Neuronal stem cell (in vitro differentiated cells): ENCODE measurements at regions not wholly inside any gene's neighbourhood (a gene's known extent, or its start where the extent isn't known, plus 50 kb on each side); places are given as distances from the start of the nearest gene placed in this dataset.

Source experiments
- DNase-seq: peaks from one replicate; pipeline ENCODE4 v3.0.0-alpha.2; 2013; ENCODE audit warnings: low spot score
- H2AFZ ChIP-seq: one replicate; pipeline ENCODE4 v1.6.1; 2013; ENCODE audit warnings: mild to moderate bottlenecking, low read length, inconsistent platforms
- H2AK5ac ChIP-seq: 2 replicates; pipeline ENCODE4 v1.6.1; 2013; ENCODE audit warnings: low read depth, mild to moderate bottlenecking, inconsistent platforms, low read length, moderate library complexity, mixed read lengths
- H2BK120ac ChIP-seq: 2 replicates; pipeline ENCODE4 v1.6.1; 2013; ENCODE audit warnings: low read depth, mild to moderate bottlenecking, inconsistent platforms, low read length, moderate library complexity, mixed read lengths
- H2BK12ac ChIP-seq: one replicate; pipeline ENCODE4 v1.6.1; 2013; ENCODE audit warnings: low read length, inconsistent platforms
- H2BK15ac ChIP-seq: 2 replicates; pipeline ENCODE4 v1.6.1; 2013; ENCODE audit warnings: mild to moderate bottlenecking, low read length, inconsistent platforms, mixed read lengths
- H2BK5ac ChIP-seq: one replicate; pipeline ENCODE4 v1.6.1; 2013; ENCODE audit warnings: inconsistent platforms, mild to moderate bottlenecking, low read length, moderate library complexity
- H3K14ac ChIP-seq: one replicate; pipeline ENCODE4 v1.6.1; 2013; ENCODE audit warnings: low read length, inconsistent platforms
- H3K18ac ChIP-seq: 2 replicates; pipeline ENCODE4 v1.6.1; 2013; ENCODE audit warnings: low read length, inconsistent platforms
- H3K23ac ChIP-seq: 2 replicates; pipeline ENCODE4 v1.6.1; 2013; ENCODE audit warnings: low read depth, mild to moderate bottlenecking, mixed read lengths, low read length, inconsistent platforms; ENCODE audit not compliant: poor library complexity
- H3K27ac ChIP-seq: replicated peaks from 3 replicates; pipeline ENCODE4 v1.5.1; 2013; ENCODE audit warnings: low read length, inconsistent platforms
- H3K27me3 ChIP-seq, 3 experiments: 2 replicates each; pipeline ENCODE4 v1.6.1; 2013; ENCODE audit warnings: low read length in 3 of 3, mild to moderate bottlenecking in 2 of 3, inconsistent platforms in 1 of 3, low read depth in 1 of 3, mixed read lengths in 1 of 3, moderate library complexity in 1 of 3; ENCODE audit not compliant: control insufficient read depth in 3 of 3, insufficient read depth in 3 of 3
- H3K36me3 ChIP-seq, 2 donors: replicated peaks in 1 of 2; 2 replicates each; pipeline ENCODE4 v1.6.1; 2013; ENCODE audit warnings: low read length in 2 of 2; ENCODE audit not compliant: control insufficient read depth in 2 of 2, insufficient read depth in 2 of 2
- H3K4ac ChIP-seq: 2 replicates; pipeline ENCODE4 v1.6.1; 2013; ENCODE audit warnings: inconsistent platforms, mild to moderate bottlenecking, low read length, moderate library complexity
- H3K4me1 ChIP-seq, 2 donors: 1 replicate in 1 of 2; 2 replicates in 1 of 2; pipeline ENCODE4 v1.6.1; 2013; ENCODE audit warnings: low read length in 2 of 2, low read depth in 1 of 2; ENCODE audit not compliant: control insufficient read depth in 2 of 2, insufficient read depth in 1 of 2
- H3K4me2 ChIP-seq: one replicate; pipeline ENCODE4 v1.6.1; 2013; ENCODE audit warnings: mild to moderate bottlenecking, low read length, inconsistent platforms; ENCODE audit not compliant: insufficient read depth, poor library complexity, severe bottlenecking
- H3K4me3 ChIP-seq, 2 donors: 2 replicates each; pipeline ENCODE4 v1.5.1; 2013; ENCODE audit warnings: low read length in 2 of 2, mild to moderate bottlenecking in 2 of 2, inconsistent platforms in 1 of 2, moderate library complexity in 1 of 2
- H3K79me1 ChIP-seq: one replicate; pipeline ENCODE4 v1.6.1; 2013; ENCODE audit warnings: low read depth, mild to moderate bottlenecking, inconsistent platforms, low read length, moderate library complexity
- H3K9ac ChIP-seq: one replicate; pipeline ENCODE4 v1.6.1; 2013; ENCODE audit warnings: mild to moderate bottlenecking, low read depth, low read length, inconsistent platforms; ENCODE audit not compliant: poor library complexity
- H3K9me3 ChIP-seq, 2 donors: replicated peaks in 1 of 2; 2 replicates each; pipeline versions ENCODE3 to v1.6.1; 2013; ENCODE audit warnings: low read length in 2 of 2, mild to moderate bottlenecking in 2 of 2, inconsistent platforms in 1 of 2, low read depth in 1 of 2, mixed read lengths in 1 of 2, moderate library complexity in 1 of 2; ENCODE audit not compliant: control insufficient read depth in 2 of 2, insufficient read depth in 1 of 2
- H4K8ac ChIP-seq: one replicate; pipeline ENCODE4 v1.6.1; 2013; ENCODE audit warnings: low read depth, mild to moderate bottlenecking, inconsistent platforms, low read length, moderate library complexity
- H4K91ac ChIP-seq: one replicate; pipeline ENCODE4 v1.6.1; 2013; ENCODE audit warnings: low read length, low read depth, mild to moderate bottlenecking, inconsistent platforms; ENCODE audit not compliant: poor library complexity
- WGBS, 2 donors: extraction: QIAGEN DNeasy Blood & Tissue Kit; methylation state at CpG; one replicate each; pipeline ENCODE4 v1.1.7; 2013; ENCODE audit warnings: missing lambda C conversion rate in 2 of 2, mixed read lengths in 1 of 2; ENCODE audit not compliant: insufficient read length in 2 of 2, insufficient replicate concordance in 1 of 2; ENCODE audit errors: extremely low coverage in 2 of 2; 5-methylcytosine and 5-hydroxymethylcytosine counted together

DNA sequence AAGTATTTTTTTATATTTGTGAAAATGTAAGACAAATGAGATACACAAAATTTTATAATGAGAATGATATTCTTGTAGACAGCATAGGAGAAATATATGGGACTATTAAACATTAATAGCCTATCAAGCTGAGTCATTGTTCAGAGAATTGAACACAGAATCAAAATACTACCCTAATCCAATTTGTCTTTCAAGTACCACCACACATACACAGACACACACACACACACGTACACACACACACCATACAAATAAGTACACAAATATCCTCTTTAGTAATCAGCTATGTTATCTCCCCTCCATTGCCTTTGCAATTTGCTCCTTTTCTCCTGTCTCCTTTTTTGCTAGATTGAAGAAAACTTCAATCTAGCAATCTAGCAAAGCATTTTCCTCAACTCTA lies 499.3 kb downstream of the FOXG1 start:
- Histone ChIP-seq H3K23ac (no peak overlapping the region), H4K8ac (no peak overlapping the region), H2BK15ac (no peak overlapping the region), H3K4me2 (no peak overlapping the region), H3K27ac (no peak overlapping the region), H3K9ac (no peak overlapping the region), H2BK5ac (no peak overlapping the region), H2BK12ac (no peak overlapping the region), H3K27me3 (no peaks in the 10 kb centered on the region), H2AFZ (no peak overlapping the region), H3K36me3 (no peaks in the 10 kb centered on the region), H3K9me3 (no peaks in the 10 kb centered on the region), H2BK120ac (no peak overlapping the region), H3K14ac (no peak overlapping the region), H4K91ac (no peak overlapping the region), H3K4ac (no peak overlapping the region), H3K4me1 (no peaks in the 10 kb centered on the region), H3K79me1 (no peaks in the 10 kb centered on the region), H3K4me3 (no peak overlapping the region), H3K18ac (no peak overlapping the region), H2AK5ac (no peak overlapping the region)
- WGBS, 2 donors = no CpG with 5 or more reads among the region's 1 CpG
- DNase-seq = no peak

DNA sequence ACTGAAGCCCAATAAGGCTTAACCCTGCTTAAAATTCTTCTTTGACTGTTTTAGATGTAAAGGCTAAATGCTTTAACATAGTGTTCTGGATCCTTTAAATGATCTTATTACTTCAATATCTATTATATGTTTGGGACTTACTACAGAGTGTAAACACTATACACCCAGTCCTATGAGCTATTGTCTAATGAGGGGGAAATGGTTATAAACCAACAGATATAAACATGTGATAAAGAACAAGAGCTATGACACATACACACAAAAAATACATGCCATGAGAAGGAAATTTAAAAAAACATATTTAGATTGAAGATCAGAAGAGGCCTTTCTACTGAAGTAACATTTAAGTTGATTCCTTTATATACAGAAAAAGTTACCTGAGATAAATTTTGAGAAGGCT lies 505.1 kb downstream of the FOXG1 start:
- no peak for DNase-seq
- H2BK120ac ChIP-seq = no peak overlapping the region
- no peaks in the 10 kb centered on the region for H3K79me1 ChIP-seq
- H3K9me3 ChIP-seq = no peaks in the 10 kb centered on the region
- no peak overlapping the region for H2BK15ac ChIP-seq
- H2BK12ac ChIP-seq = no peak overlapping the region
- H2BK5ac ChIP-seq = no peak overlapping the region
- H3K27ac ChIP-seq = no peak overlapping the region
- peaks cover 0 to 2% of the 10 kb centered on the region in 2 donors for H3K4me1 ChIP-seq
- no peaks in the 10 kb centered on the region for H3K36me3 ChIP-seq
- no peak overlapping the region for H3K4me3 ChIP-seq
- peaks cover 0 to 5% (median 0%) of the 10 kb centered on the region in 3 experiments for H3K27me3 ChIP-seq
- H4K91ac ChIP-seq = no peak overlapping the region
- no peak overlapping the region for H2AK5ac ChIP-seq
- no peak overlapping the region for H2AFZ ChIP-seq
- no peak overlapping the region for H3K23ac ChIP-seq
- H3K4me2 ChIP-seq = no peak overlapping the region
- H4K8ac ChIP-seq = no peak overlapping the region
- no peak overlapping the region for H3K9ac ChIP-seq
- no peak overlapping the region for H3K4ac ChIP-seq
- H3K18ac ChIP-seq = no peak overlapping the region
- no peak overlapping the region for H3K14ac ChIP-seq

DNA sequence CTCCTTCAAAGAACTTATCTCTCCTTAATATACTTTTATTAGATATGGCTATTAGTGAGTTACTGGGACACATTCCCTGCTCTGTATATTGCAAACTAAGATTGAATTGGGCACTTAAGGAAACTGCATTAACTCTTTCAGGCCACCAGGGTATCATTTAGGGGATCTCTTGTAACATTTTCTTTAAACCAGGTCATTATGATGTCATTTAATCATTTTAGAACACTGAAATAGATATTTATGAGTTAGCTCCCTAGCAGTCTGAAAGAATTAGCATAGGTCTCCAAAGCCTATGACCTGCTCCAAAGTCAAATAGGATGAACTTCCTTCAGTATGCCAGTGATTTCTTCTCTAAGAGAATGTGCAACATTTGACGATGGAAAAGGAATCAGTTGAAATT lies 506.9 kb downstream of the FOXG1 start:
- no peaks in the 10 kb centered on the region for H3K36me3 ChIP-seq
- H3K79me1 ChIP-seq = no peaks in the 10 kb centered on the region
- H3K9ac ChIP-seq = no peak overlapping the region
- DNase-seq = no peak
- no peaks in the 10 kb centered on the region for H3K9me3 ChIP-seq
- no peak overlapping the region for H4K91ac ChIP-seq
- no peak overlapping the region for H2BK5ac ChIP-seq
- H3K4me3 ChIP-seq = no peak overlapping the region
- WGBS, 2 donors = no CpG with 5 or more reads among the region's 1 CpG
- H2BK15ac ChIP-seq = no peak overlapping the region
- H3K18ac ChIP-seq = no peak overlapping the region
- no peak overlapping the region for H2BK120ac ChIP-seq
- H4K8ac ChIP-seq = no peak overlapping the region
- H3K27me3 ChIP-seq = peaks cover 0 to 5% (median 0%) of the 10 kb centered on the region in 3 experiments
- peaks cover 0 to 2% of the 10 kb centered on the region in 2 donors for H3K4me1 ChIP-seq
- no peak overlapping the region for H2AFZ ChIP-seq
- H3K4me2 ChIP-seq = no peak overlapping the region
- no peak overlapping the region for H3K14ac ChIP-seq
- H3K4ac ChIP-seq = no peak overlapping the region
- no peak overlapping the region for H3K23ac ChIP-seq
- H2AK5ac ChIP-seq = no peak overlapping the region
- no peak overlapping the region for H3K27ac ChIP-seq
- H2BK12ac ChIP-seq = no peak overlapping the region

DNA sequence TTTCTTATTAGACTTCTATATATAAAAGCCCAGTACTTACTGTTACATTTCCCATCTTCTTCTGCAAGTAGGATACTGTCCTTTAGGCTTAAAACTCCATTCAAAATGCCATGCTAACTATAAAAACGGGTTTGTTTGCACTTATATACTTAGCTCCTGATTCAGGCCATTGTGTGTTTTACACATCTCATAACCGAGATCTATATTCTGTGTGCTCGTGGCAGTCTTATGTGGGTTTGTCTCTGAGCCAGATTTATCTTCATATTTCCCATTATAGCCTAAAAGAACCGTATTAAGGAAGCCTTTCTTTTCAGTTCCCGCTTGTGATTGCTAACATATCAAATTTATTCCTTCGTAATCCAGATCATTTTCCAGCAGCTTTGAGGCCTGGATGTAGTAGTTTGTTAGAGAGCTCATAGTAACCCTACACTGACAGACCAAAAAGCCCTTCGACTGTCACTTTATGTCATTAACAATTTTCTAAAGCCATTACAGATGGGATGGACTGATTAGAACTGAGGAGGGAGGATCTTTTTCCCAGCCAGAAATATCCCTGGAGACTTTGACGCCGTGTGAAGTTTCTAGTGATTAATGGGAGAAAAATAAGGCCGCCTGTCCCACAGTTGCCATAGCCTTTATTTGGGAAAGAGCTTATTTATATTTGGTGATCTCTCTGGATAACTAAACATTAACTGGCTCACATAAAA lies 508.5 kb downstream of the FOXG1 start:
- Histone ChIP-seq H3K14ac (no peak overlapping the region), H4K8ac (no peak overlapping the region), H3K27ac (no peak overlapping the region), H3K4me3 (no peak overlapping the region), H3K9me3 (no peaks in the 10 kb centered on the region), H3K23ac (no peak overlapping the region), H3K9ac (no peak overlapping the region), H3K18ac (no peak overlapping the region), H3K4me1 (peaks cover 0 to 2% of the 10 kb centered on the region in 2 donors), H3K36me3 (no peaks in the 10 kb centered on the region), H2AFZ (no peak overlapping the region), H3K4ac (no peak overlapping the region), H2BK12ac (no peak overlapping the region), H3K4me2 (no peak overlapping the region), H3K79me1 (no peaks in the 10 kb centered on the region), H2BK120ac (no peak overlapping the region), H3K27me3 (peaks cover 0 to 5% (median 0%) of the 10 kb centered on the region in 3 experiments), H2BK5ac (no peak overlapping the region), H2AK5ac (no peak overlapping the region), H2BK15ac (no peak overlapping the region), H4K91ac (no peak overlapping the region)
- no CpG with 5 or more reads among the region's 10 CpGs for WGBS, 2 donors
- no peak for DNase-seq
